Breast epithelium (tissue), 3 donors: ENCODE measurements at regions not wholly inside any gene's neighbourhood (a gene's known extent, or its start where the extent isn't known, plus 50 kb on each side); places are given as distances from the start of the nearest gene placed in this dataset.

ENCODE experiments used
- POLR2A ChIP-seq: fragments of 450-650 bp; IDR thresholded peaks from one replicate; pipeline ENCODE4 v1.6.1; 2016; ENCODE audit warnings: antibody characterized with exemption, mild to moderate bottlenecking, moderate library complexity
- POLR2AphosphoS5 ChIP-seq, 3 donors: sonication (generic); formaldehyde crosslinking; IDR thresholded peaks; one replicate each; pipeline ENCODE4 v1.6.1; 2017; ENCODE audit warnings: antibody characterized with exemption in 3 of 3
- TF ChIP-seq, protein P1 (sequence below), 3 donors: fragments of 450-650 bp; IDR thresholded peaks; one replicate each; pipeline ENCODE4 v1.5.1; 2016 to 2017; ENCODE audit warnings: antibody characterized with exemption in 3 of 3, mild to moderate bottlenecking in 3 of 3, moderate library complexity in 3 of 3

DNA sequence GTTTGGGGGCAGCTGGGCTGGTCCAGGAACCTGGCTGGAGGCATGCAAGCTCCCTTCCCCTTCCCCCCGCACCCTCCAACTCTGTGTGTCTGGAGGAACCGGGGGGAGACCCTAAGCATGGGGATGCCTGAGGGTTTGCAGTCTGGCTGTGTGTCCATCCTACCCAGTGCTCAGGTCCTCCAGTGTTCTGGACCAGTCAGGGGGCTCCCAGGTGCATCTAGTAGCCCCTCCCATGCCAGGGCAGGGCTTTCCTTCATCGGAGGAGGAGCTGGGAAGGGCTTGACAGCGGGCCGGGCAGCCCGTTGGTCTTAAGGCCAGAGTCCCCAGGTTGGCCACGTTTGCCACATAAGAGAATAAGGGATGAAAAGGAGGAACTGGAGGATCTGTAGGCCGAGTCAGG lies 62.6 kb upstream of the IGFBPL1 start:
- TF ChIP-seq, protein P1, sequence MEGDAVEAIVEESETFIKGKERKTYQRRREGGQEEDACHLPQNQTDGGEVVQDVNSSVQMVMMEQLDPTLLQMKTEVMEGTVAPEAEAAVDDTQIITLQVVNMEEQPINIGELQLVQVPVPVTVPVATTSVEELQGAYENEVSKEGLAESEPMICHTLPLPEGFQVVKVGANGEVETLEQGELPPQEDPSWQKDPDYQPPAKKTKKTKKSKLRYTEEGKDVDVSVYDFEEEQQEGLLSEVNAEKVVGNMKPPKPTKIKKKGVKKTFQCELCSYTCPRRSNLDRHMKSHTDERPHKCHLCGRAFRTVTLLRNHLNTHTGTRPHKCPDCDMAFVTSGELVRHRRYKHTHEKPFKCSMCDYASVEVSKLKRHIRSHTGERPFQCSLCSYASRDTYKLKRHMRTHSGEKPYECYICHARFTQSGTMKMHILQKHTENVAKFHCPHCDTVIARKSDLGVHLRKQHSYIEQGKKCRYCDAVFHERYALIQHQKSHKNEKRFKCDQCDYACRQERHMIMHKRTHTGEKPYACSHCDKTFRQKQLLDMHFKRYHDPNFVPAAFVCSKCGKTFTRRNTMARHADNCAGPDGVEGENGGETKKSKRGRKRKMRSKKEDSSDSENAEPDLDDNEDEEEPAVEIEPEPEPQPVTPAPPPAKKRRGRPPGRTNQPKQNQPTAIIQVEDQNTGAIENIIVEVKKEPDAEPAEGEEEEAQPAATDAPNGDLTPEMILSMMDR (IDR thresholded peaks at IDR 0.05): no peak
- TF ChIP-seq POLR2AphosphoS5 (IDR thresholded peaks at IDR 0.05): no peak
- TF ChIP-seq POLR2A: no peak
